Central memory CD8-positive, alpha-beta T cell (primary cell): ENCODE measurements at regions not wholly inside any gene's neighbourhood (a gene's known extent, or its start where the extent isn't known, plus 50 kb on each side); places are given as distances from the start of the nearest gene placed in this dataset.

Experiments used
- ATAC-seq: fragments of 150-1000 bp; cut with Tn5 transposase; replicated peaks from 2 replicates; pipeline ENCODE4 v1.10.0; 2022; ENCODE audit warnings: mild to moderate bottlenecking, moderate FRiP score, moderate number of reproducible peaks; ENCODE audit not compliant: poor library complexity, severe bottlenecking; ENCODE audit errors: extremely low read depth
- DNase-seq, 2 donors: peaks; one replicate each; pipeline ENCODE4 v3.0.0; 2021; ENCODE audit warnings: low spot score in 2 of 2
- H3K27ac Mint-ChIP-seq: one replicate; pipeline ENCODE4 v1.8.0; 2022; ENCODE audit warnings: low read depth, mild to moderate bottlenecking, moderate library complexity, mixed read lengths
- H3K27me3 Mint-ChIP-seq: one replicate; pipeline ENCODE4 v1.8.0; 2022; ENCODE audit warnings: mixed read lengths
- H3K36me3 Mint-ChIP-seq: one replicate; pipeline ENCODE4 v1.8.0; 2022; ENCODE audit warnings: mild to moderate bottlenecking, moderate library complexity, mixed read lengths; ENCODE audit not compliant: insufficient read depth
- H3K4me1 Mint-ChIP-seq: one replicate; pipeline ENCODE4 v1.8.0; 2022; ENCODE audit warnings: mixed read lengths
- H3K4me3 Mint-ChIP-seq: one replicate; pipeline ENCODE4 v1.8.0; 2022; ENCODE audit warnings: mild to moderate bottlenecking, moderate library complexity, mixed read lengths
- H3K9me3 Mint-ChIP-seq: one replicate; pipeline ENCODE4 v1.8.0; 2022; ENCODE audit warnings: mixed read lengths

DNA sequence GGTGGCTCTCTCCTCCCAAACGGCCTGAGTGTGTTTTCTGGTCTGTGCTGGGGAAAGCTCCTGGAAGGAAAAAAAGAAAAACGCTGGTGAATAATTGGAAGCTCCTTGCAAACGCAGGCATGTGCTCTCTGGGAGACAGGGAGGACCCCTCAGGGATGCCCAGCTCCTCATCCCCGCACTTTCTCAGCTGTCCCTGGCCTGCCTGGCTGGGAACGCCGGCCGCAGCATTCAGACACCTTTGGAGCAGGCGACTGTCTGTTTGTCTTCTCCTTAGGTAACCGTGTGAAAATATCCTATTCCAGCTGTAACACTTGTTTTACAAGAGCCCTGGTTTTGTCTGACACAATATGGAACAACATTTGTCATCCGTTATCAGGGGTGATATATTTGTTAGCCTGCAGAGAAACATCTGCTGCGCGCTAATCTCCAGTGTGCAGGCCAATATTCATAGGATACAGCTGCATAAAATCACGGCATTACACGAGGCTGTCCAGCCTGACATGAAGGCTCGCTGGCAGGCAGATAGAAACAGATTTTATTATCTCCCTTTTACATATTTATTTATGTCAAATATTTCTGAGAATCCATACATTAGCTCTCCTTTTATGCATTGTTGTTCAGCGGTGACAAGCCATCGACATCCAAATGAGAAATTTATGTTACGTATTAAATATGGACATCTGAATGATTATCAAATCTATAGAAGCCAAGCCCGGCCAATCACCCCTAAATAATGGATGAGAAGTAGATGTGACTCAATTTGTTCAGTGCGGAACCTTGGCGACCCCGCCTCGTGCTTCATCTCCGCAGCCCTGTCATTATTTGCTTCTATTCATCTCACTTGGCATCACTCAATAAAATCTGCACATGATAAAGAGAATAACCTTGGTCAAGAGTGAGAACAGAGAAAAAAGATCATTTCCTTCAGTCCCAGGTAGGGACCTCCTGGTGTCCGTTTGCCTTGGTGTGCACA is 675.1 kb upstream of the SALL3 start:
- no peaks in the 10 kb centered on the region for H3K4me1 Mint-ChIP-seq
- H3K27ac Mint-ChIP-seq = no peak overlapping the region
- ATAC-seq (no peak), DNase-seq (no peak)
- H3K36me3 Mint-ChIP-seq = no peaks in the 10 kb centered on the region
- peaks cover 55% of the 10 kb centered on the region for H3K27me3 Mint-ChIP-seq
- H3K4me3 Mint-ChIP-seq = no peak overlapping the region
- no peaks in the 10 kb centered on the region for H3K9me3 Mint-ChIP-seq

DNA sequence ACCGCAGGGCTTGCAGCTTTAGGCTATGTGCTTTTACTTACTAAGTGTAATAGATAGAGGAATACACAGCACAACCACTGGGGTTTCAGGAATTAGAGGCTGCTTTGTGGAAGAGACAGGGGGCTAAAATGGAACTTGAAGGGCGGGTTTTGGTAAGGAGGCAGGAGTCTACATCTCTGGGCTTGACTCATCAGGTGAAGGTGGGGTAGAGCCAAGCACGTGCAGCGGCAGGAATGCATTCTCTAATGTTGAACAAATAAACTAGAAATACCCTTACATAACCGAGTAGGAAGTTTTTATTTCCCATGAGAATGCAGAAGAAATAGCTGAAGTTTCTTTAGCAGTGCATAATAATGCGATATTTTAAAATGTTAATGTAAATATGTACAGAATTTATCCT is 673.8 kb upstream of the SALL3 start:
- no peak for ATAC-seq
- Mint-ChIP-seq H3K4me3 (no peak overlapping the region), H3K27me3 (peaks cover 55% of the 10 kb centered on the region), H3K36me3 (no peaks in the 10 kb centered on the region), H3K27ac (no peak overlapping the region), H3K4me1 (no peaks in the 10 kb centered on the region), H3K9me3 (no peaks in the 10 kb centered on the region)
- no peak for DNase-seq

DNA sequence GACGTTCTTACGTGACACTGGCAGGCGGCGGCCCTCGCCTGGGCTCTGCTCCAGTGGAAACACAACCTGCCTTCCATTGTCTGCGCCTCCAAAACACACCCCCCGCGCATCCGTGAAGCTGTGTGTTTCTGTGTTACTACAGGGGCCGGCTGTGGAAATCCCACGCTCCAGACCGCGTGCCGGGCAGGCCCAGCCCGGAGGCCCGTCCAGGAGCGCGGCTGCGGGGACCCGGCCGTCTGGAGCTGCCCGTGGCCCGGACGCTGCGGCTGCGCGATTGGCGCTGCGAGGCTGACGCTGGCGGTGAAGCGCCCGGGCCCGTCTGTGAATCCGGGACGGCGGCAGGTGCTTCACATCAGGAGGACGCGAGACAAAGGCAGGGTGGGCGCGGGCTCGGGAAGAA is 670.3 kb upstream of the SALL3 start:
- peaks cover 7% of the 10 kb centered on the region for H3K9me3 Mint-ChIP-seq
- DNase-seq (no peak), ATAC-seq (no peak)
- peaks cover 35% of the 10 kb centered on the region for H3K27me3 Mint-ChIP-seq
- no peaks in the 10 kb centered on the region for H3K36me3 Mint-ChIP-seq
- no peak overlapping the region for H3K27ac Mint-ChIP-seq
- H3K4me1 Mint-ChIP-seq = no peaks in the 10 kb centered on the region
- H3K4me3 Mint-ChIP-seq = no peak overlapping the region

DNA sequence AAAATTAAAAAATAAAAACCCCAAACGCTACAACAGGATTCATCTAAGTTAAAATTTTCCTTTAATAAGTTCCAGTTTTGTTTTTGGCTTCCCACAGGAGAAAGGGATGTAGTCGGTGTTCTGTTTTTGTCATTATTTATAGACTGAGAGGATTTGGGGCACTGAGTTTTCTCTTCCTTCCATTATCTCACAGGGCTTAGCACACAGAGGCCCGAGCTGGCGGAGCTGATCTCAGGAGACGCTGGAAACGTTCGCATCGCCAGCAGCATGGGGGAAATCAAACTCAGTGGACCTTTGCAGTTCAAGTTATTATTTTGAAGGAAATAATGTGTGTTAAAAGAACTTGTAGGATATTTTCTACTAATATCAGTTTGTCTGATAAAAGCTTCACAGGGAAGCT is 669.7 kb upstream of the SALL3 start:
- H3K4me1 Mint-ChIP-seq = no peaks in the 10 kb centered on the region
- H3K27ac Mint-ChIP-seq = no peak overlapping the region
- H3K9me3 Mint-ChIP-seq = peaks cover 7% of the 10 kb centered on the region
- H3K4me3 Mint-ChIP-seq = no peak overlapping the region
- ATAC-seq = no peak
- peaks cover 29% of the 10 kb centered on the region for H3K27me3 Mint-ChIP-seq
- DNase-seq = no peak
- H3K36me3 Mint-ChIP-seq = no peaks in the 10 kb centered on the region

DNA sequence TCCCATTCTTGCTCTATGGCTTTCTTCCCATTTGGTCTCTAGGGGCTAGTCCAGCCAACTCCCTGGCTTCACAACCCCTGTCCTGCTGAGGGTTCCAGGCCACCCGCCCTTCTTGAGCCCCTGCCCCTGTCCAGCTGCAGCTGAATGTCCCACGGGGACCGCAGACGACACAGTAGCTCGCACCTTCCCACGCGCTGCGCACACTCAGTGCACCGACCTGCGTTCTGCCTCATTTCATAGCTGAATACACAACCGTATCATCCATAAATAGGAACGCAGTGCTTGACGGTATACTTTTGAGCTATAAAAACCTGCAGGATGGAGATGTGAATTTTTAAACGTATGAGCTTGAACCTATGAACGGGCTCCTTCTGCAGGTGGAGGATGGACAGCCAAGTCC is 660.4 kb upstream of the SALL3 start:
- DNase-seq (no peak), ATAC-seq (no peak)
- no peaks in the 10 kb centered on the region for H3K4me1 Mint-ChIP-seq
- no peak overlapping the region for H3K27ac Mint-ChIP-seq
- H3K4me3 Mint-ChIP-seq = no peak overlapping the region
- H3K36me3 Mint-ChIP-seq = no peaks in the 10 kb centered on the region
- no peaks in the 10 kb centered on the region for H3K9me3 Mint-ChIP-seq
- no peaks in the 10 kb centered on the region for H3K27me3 Mint-ChIP-seq

DNA sequence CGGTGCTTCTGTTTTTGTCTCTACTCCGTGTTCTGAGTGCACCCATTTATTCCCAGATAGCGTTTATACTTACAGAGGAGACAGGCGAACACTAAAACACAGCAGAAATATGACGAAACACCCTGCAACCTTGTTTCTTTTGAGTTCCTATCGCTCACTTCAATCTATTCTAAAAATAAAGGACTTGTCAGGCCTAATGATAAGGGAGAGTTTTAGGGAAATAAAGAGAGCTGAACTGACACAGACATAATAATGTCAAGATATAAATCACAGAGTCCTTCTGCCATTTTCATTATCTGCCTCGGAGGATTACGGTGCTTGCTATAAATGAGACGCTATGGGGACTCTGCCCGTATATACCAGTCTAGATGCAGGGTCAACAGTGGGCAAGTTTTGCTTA is 659.7 kb upstream of the SALL3 start:
- H3K4me1 Mint-ChIP-seq = no peaks in the 10 kb centered on the region
- no peak overlapping the region for H3K4me3 Mint-ChIP-seq
- no peaks in the 10 kb centered on the region for H3K27me3 Mint-ChIP-seq
- H3K27ac Mint-ChIP-seq = no peak overlapping the region
- DNase-seq = no peak
- H3K36me3 Mint-ChIP-seq = no peaks in the 10 kb centered on the region
- no peaks in the 10 kb centered on the region for H3K9me3 Mint-ChIP-seq
- no peak for ATAC-seq

DNA sequence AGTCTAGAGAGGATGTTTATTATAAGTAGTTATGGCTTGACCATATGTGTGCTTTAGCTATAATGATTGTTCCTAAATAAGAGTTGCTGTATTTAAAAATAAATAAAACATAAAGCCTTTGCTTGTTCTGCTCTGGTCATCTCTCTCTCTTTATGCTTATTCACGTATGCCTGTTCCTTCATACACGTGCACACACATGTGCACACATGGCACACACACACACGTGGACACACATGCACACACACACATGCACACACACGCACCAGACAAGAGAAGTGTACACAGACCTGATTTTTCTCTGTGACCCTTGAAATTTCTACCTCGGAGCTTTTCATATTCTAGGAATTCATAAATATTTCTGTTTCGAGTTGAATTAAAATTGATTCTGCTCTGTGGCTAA is 658.2 kb upstream of the SALL3 start:
- Mint-ChIP-seq H3K9me3 (no peaks in the 10 kb centered on the region), H3K4me3 (no peak overlapping the region), H3K4me1 (no peaks in the 10 kb centered on the region), H3K36me3 (no peaks in the 10 kb centered on the region), H3K27me3 (no peaks in the 10 kb centered on the region), H3K27ac (no peak overlapping the region)
- DNase-seq = no peak
- no peak for ATAC-seq

DNA sequence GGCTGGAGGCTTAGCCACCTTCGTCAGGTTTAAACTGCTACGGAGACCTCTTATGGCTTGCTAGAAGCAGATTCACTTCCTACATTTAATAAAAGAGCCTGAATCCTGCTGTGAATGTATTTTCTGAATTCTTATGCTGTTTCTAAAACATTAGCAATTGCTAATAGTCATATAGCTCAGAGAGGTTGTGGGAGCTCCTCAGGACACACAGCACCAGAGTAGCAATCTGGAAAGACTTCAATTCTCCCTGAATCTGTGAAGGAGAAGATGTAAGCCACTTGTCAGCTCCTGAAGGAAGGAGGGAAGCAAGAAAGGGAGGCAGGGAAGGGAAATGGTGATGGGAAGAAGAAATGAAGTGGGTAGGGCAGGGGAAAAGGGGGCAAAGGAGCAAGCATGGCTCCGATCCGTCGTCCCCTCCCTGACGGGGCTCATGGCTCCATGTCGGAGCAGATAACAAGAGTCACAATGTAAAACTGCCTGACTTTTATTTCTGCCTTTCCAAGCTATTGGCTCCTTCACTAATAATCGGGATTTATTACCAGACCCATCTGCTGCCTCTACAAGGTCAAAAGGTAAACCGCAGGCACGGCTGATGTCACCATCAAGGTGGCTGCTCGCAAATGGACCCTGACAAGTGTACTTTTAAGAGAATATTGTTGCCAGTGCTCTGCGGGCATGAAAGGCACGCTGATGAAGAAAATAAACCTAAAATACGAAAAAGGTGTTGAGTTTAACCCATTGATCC is 656.0 kb upstream of the SALL3 start:
- H3K36me3 Mint-ChIP-seq = no peaks in the 10 kb centered on the region
- H3K27ac Mint-ChIP-seq = no peak overlapping the region
- H3K4me3 Mint-ChIP-seq = no peak overlapping the region
- ATAC-seq (no peak), DNase-seq (no peak)
- H3K9me3 Mint-ChIP-seq = no peaks in the 10 kb centered on the region
- H3K4me1 Mint-ChIP-seq = no peaks in the 10 kb centered on the region
- no peaks in the 10 kb centered on the region for H3K27me3 Mint-ChIP-seq

DNA sequence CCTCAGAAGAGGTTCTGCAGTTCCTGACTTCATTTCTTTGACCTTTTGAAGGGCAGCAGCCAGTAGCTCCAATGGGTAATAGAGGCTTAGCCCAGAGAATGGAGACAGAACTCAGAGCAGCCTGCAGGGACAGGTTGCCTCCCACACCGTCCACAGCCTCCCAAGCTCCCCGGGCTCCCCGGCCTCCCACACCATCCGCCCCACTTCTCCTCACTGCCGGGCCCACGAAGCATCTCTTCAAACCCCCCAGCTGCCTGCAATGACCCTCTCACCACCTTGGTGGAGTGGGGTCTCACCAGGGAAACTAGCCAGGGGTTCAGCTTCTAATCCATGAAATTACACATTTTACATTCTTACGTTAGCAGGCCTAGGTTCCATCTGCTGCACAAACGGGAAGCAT is 652.0 kb upstream of the SALL3 start:
- Mint-ChIP-seq H3K27me3 (peaks cover 3% of the 10 kb centered on the region), H3K27ac (no peak overlapping the region), H3K36me3 (no peaks in the 10 kb centered on the region), H3K4me3 (no peak overlapping the region), H3K9me3 (no peaks in the 10 kb centered on the region), H3K4me1 (no peaks in the 10 kb centered on the region)
- no peak for DNase-seq
- ATAC-seq = no peak

DNA sequence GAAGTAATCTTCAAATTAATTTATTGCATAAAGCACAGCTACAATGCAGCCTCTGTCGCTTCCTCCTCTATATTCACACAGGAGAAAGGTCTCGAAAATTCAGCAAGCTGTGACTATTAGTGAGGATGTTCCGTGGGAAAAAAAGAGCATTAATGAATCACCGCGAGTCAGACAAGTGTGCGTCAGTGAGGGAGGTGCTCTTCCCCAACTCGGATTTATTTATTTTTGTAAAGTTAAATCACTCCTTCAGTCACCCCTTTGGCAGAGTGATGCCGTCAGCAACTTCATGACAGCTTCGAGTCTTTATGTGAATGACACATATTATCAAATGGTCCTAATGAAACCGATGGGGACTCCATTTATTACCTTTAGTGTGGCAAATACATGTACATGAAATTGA is 648.9 kb upstream of the SALL3 start:
- no peaks in the 10 kb centered on the region for H3K4me1 Mint-ChIP-seq
- H3K27ac Mint-ChIP-seq = no peak overlapping the region
- no peak overlapping the region for H3K4me3 Mint-ChIP-seq
- DNase-seq = no peak
- H3K27me3 Mint-ChIP-seq = peaks cover 33% of the 10 kb centered on the region
- ATAC-seq = no peak
- no peaks in the 10 kb centered on the region for H3K36me3 Mint-ChIP-seq
- peaks cover 4% of the 10 kb centered on the region for H3K9me3 Mint-ChIP-seq

DNA sequence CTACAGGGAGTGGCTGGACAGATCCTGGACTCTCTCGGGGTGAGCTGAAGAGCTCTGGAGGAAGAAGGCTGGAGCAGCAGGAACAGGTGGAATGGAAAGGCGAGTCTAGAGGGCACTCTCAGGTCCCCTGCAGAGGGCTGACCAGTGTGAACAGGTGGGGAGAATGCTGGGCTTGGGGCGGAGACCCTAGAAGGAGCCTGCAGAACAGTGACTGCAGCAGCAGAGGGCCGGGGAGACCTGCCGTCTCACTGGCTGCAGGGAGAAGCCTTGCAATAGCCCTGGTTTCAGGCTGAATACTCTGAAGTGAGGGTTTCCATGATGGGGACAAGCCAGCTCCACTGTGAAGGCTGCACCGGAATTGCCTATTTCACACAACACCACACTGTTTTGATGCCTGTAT is 626.7 kb upstream of the SALL3 start:
- peaks cover 4% of the 10 kb centered on the region for H3K9me3 Mint-ChIP-seq
- H3K4me1 Mint-ChIP-seq = no peaks in the 10 kb centered on the region
- no peak for DNase-seq
- peaks cover 21% of the 10 kb centered on the region for H3K27me3 Mint-ChIP-seq
- H3K4me3 Mint-ChIP-seq = no peak overlapping the region
- no peak overlapping the region for H3K27ac Mint-ChIP-seq
- no peak for ATAC-seq
- H3K36me3 Mint-ChIP-seq = no peaks in the 10 kb centered on the region

DNA sequence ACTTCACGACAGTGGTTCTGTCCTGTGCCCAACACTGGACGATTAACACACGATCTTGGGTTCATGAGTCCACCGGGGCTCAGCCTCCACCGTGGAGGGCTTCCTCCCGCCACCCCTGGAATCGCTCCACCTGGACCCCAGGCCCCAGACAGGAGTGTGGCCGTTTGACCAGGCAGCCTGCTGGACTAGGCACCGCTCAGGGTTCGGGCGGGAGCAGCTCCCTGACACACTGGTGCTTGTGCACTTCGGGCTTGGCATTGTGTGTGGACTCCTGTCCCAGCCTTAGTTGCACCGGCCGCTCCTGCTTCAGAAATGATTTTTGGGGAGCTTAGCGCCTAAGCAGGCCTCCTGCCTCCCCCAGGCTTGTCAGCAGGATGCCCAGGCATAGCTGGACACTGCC is 617.4 kb upstream of the SALL3 start:
- H3K27ac Mint-ChIP-seq = no peak overlapping the region
- no peak overlapping the region for H3K4me3 Mint-ChIP-seq
- no peaks in the 10 kb centered on the region for H3K27me3 Mint-ChIP-seq
- no peaks in the 10 kb centered on the region for H3K9me3 Mint-ChIP-seq
- DNase-seq = no peak
- no peak for ATAC-seq
- no peaks in the 10 kb centered on the region for H3K36me3 Mint-ChIP-seq
- no peaks in the 10 kb centered on the region for H3K4me1 Mint-ChIP-seq
